H9 (cell line): ENCODE measurements at regions not wholly inside any gene's neighbourhood (a gene's known extent, or its start where the extent isn't known, plus 50 kb on each side); places are given as distances from the start of the nearest gene placed in this dataset.

Source experiments
- DNase-seq: peaks from one replicate; pipeline ENCODE4 v3.0.0-alpha.2; 2017
- H2AFZ ChIP-seq: one replicate; pipeline ENCODE4 v1.6.1; 2013; ENCODE audit warnings: mild to moderate bottlenecking, low read length, control low read depth, moderate library complexity
- H2AK5ac ChIP-seq: 2 replicates; pipeline ENCODE4 v1.6.1; 2013; ENCODE audit warnings: low read length, control low read depth, mixed read lengths; ENCODE audit not compliant: insufficient read length
- H2BK120ac ChIP-seq: one replicate; pipeline ENCODE4 v1.6.1; 2013; ENCODE audit warnings: low read depth, mild to moderate bottlenecking, low read length, control low read depth, inconsistent platforms; ENCODE audit not compliant: poor library complexity, severe bottlenecking
- H2BK12ac ChIP-seq: 2 replicates; pipeline ENCODE4 v1.6.1; 2013; ENCODE audit warnings: low read length, control low read depth, mixed read lengths, low read depth; ENCODE audit not compliant: insufficient read length
- H2BK15ac ChIP-seq: 2 replicates; pipeline ENCODE4 v1.6.1; 2013; ENCODE audit warnings: low read depth, low read length, control low read depth
- H2BK20ac ChIP-seq: one replicate; pipeline ENCODE4 v1.6.1; 2013; ENCODE audit warnings: low read depth, mild to moderate bottlenecking, low read length, control low read depth, inconsistent platforms; ENCODE audit not compliant: poor library complexity, severe bottlenecking
- H2BK5ac ChIP-seq: 2 replicates; pipeline ENCODE4 v1.6.1; 2013; ENCODE audit warnings: low read length, control low read depth, mixed read lengths; ENCODE audit not compliant: insufficient read length
- H3K14ac ChIP-seq: 2 replicates; pipeline ENCODE4 v1.6.1; 2013; ENCODE audit warnings: low read length, control low read depth; ENCODE audit not compliant: insufficient read depth
- H3K18ac ChIP-seq: 2 replicates; pipeline ENCODE4 v1.6.1; 2013; ENCODE audit warnings: low read depth, mild to moderate bottlenecking, mixed read lengths, low read length, control low read depth; ENCODE audit not compliant: insufficient read length
- H3K23ac ChIP-seq: 2 replicates; pipeline ENCODE4 v1.6.1; 2013; ENCODE audit warnings: low read length, control low read depth, mixed read lengths, low read depth; ENCODE audit not compliant: insufficient read length
- H3K23me2 ChIP-seq: 2 replicates; pipeline ENCODE4 v1.6.1; 2013; ENCODE audit warnings: low read depth, mild to moderate bottlenecking, mixed read lengths, low read length, control low read depth; ENCODE audit not compliant: insufficient read length, poor library complexity, severe bottlenecking
- H3K27ac ChIP-seq: 2 replicates; pipeline ENCODE4 v1.5.1; 2013; ENCODE audit warnings: low read length, control low read depth, mixed read lengths, low read depth; ENCODE audit not compliant: insufficient read length
- H3K27me3 ChIP-seq: 2 replicates; pipeline ENCODE4 v1.6.1; 2013; ENCODE audit warnings: low read length, control low read depth, inconsistent platforms; ENCODE audit not compliant: insufficient read depth
- H3K4ac ChIP-seq: 2 replicates; pipeline ENCODE4 v1.6.1; 2013; ENCODE audit warnings: low read depth, mild to moderate bottlenecking, control low read depth, inconsistent platforms, low read length, moderate library complexity
- H3K4me1 ChIP-seq: 2 replicates; pipeline ENCODE4 v1.6.1; 2013; ENCODE audit warnings: low read length, control low read depth, inconsistent platforms; ENCODE audit not compliant: insufficient read depth
- H3K4me2 ChIP-seq: 2 replicates; pipeline ENCODE4 v1.6.1; 2013; ENCODE audit warnings: low read length, control low read depth, mixed read lengths; ENCODE audit not compliant: insufficient read length, insufficient read depth
- H3K56ac ChIP-seq: 2 replicates; pipeline ENCODE4 v1.6.1; 2013; ENCODE audit warnings: low read depth, mild to moderate bottlenecking, mixed read lengths, low read length, control low read depth; ENCODE audit not compliant: insufficient read length
- H3K79me1 ChIP-seq: 2 replicates; pipeline ENCODE4 v1.6.1; 2013; ENCODE audit warnings: low read depth, mild to moderate bottlenecking, moderate library complexity, low read length, control low read depth, inconsistent platforms; ENCODE audit not compliant: insufficient read depth, poor library complexity, severe bottlenecking
- H3K79me2 ChIP-seq: 2 replicates; pipeline ENCODE4 v1.6.1; 2013; ENCODE audit warnings: low read length, control low read depth, inconsistent platforms; ENCODE audit not compliant: insufficient read depth
- H3K9ac ChIP-seq: 2 replicates; pipeline ENCODE4 v1.6.1; 2013; ENCODE audit warnings: low read length, control low read depth, mixed read lengths; ENCODE audit not compliant: insufficient read length; ENCODE audit errors: extremely low read depth
- H3K9me3 ChIP-seq: one replicate; pipeline ENCODE4 v1.6.1; 2013; ENCODE audit warnings: low read depth, low read length, inconsistent platforms; ENCODE audit not compliant: control insufficient read depth
- H3T11ph ChIP-seq: one replicate; pipeline ENCODE4 v1.6.1; 2013; ENCODE audit warnings: mild to moderate bottlenecking, low read length, control low read depth, inconsistent platforms
- H4K20me1 ChIP-seq: one replicate; pipeline ENCODE4 v1.6.1; 2013; ENCODE audit not compliant: control insufficient read depth, insufficient read length, insufficient read depth
- H4K5ac ChIP-seq: 2 replicates; pipeline ENCODE4 v1.6.1; 2013; ENCODE audit warnings: low read depth, mild to moderate bottlenecking, mixed read lengths, low read length, control low read depth; ENCODE audit not compliant: insufficient read length
- H4K8ac ChIP-seq: replicated peaks from 2 replicates; pipeline ENCODE4 v1.6.1; 2013; ENCODE audit warnings: low read length, control low read depth, mixed read lengths, low read depth; ENCODE audit not compliant: insufficient read length
- H4K91ac ChIP-seq: 2 replicates; pipeline ENCODE4 v1.6.1; 2013; ENCODE audit warnings: low read depth, mild to moderate bottlenecking, moderate library complexity, mixed read lengths, low read length, control low read depth; ENCODE audit not compliant: insufficient read length
- H3K27ac Mint-ChIP-seq, 3 experiments: 2 replicates in 2 of 3; 3 replicates in 1 of 3; pipeline ENCODE4 v1.8.0; 2020 to 2021; ENCODE audit warnings: mixed read lengths in 3 of 3, mild to moderate bottlenecking in 1 of 3, moderate library complexity in 1 of 3
- H3K27me3 Mint-ChIP-seq: 2 replicates; pipeline ENCODE4 v1.8.0; 2021; ENCODE audit warnings: low read depth, mild to moderate bottlenecking, moderate library complexity, mixed read lengths
- H3K36me3 Mint-ChIP-seq, 3 experiments: 2 replicates in 2 of 3; 3 replicates in 1 of 3; pipeline ENCODE4 v1.8.0; 2020 to 2021; ENCODE audit warnings: low read depth in 3 of 3, mixed read lengths in 3 of 3; ENCODE audit not compliant: insufficient read depth in 1 of 3
- H3K4me1 Mint-ChIP-seq, 2 experiments: 2 replicates each; pipeline ENCODE4 v1.8.0; 2020; ENCODE audit warnings: mixed read lengths in 2 of 2
- H3K4me3 Mint-ChIP-seq, 2 experiments: 2 replicates in 1 of 2; 3 replicates in 1 of 2; pipeline ENCODE4 v1.8.0; 2020 to 2021; ENCODE audit warnings: mild to moderate bottlenecking in 2 of 2, mixed read lengths in 2 of 2, moderate library complexity in 1 of 2
- H3K9me3 Mint-ChIP-seq, 2 experiments: 2 replicates in 1 of 2; 3 replicates in 1 of 2; pipeline ENCODE4 v1.8.0; 2020; ENCODE audit warnings: mild to moderate bottlenecking in 2 of 2, mixed read lengths in 2 of 2, moderate library complexity in 1 of 2
- WGBS: extraction: QIAGEN DNeasy Blood & Tissue Kit; methylation state at CpG from one replicate; pipeline ENCODE4 v1.1.7; 2013; ENCODE audit warnings: missing lambda C conversion rate, low lambda C conversion rate, mixed read lengths; ENCODE audit not compliant: insufficient read length; ENCODE audit errors: extremely low coverage; 5-methylcytosine and 5-hydroxymethylcytosine counted together
- TF ChIP-seq, protein P1 (sequence below): fragments of 200-600 bp; sonication (generic); conservative IDR thresholded peaks from 3 replicates; pipeline ENCODE4 v1.8.0; 2021; ENCODE audit warnings: antibody characterized with exemption, mild to moderate bottlenecking

DNA sequence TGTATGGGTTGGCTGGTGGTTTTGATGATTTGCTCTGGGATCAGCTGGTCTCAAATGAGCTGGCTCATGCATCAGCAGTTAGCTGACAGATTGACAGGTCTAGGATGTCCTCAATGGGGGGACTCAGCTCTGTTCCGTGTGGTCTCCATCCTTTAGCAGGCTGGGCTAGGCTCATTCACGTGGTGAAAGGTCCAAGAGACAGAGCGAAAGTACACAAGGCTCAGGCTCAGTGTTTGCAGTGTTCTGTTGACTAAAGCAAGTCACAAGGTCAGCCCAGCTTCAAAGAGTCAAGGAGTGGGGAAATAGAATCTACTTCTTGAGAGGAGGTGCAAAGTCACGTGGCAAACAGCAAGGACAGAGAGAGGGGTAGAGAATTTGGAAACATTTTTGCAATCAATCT lies 126.5 kb upstream of the CMC1 start:
- peaks cover 2 to 6% (median 4%) of the 10 kb centered on the region in 3 experiments; a peak in 6 of 7 replicates for H3K36me3 Mint-ChIP-seq
- no CpG with 5 or more reads among the region's 4 CpGs for WGBS

More for the DNA sequence above, 126.5 kb upstream of the CMC1 start:
- H3K18ac ChIP-seq: no peak overlapping the region
- H3K9me3 ChIP-seq: peaks cover 8% of the 10 kb centered on the region
- Mint-ChIP-seq H3K9me3 (peaks cover 9 to 10% of the 10 kb centered on the region in 2 experiments), H3K4me1 (peaks cover 16 to 20% of the 10 kb centered on the region in 2 experiments), H3K27ac (peak overlapping the region in 1 of 3 experiments; percentile 18; a peak in 1 of 7 replicates), H3K27me3 (no peaks in the 10 kb centered on the region), H3K4me3 (no peak overlapping the region)
- H2BK5ac ChIP-seq: no peak overlapping the region
- no peak overlapping the region for H4K8ac ChIP-seq
- TF ChIP-seq, protein P1, sequence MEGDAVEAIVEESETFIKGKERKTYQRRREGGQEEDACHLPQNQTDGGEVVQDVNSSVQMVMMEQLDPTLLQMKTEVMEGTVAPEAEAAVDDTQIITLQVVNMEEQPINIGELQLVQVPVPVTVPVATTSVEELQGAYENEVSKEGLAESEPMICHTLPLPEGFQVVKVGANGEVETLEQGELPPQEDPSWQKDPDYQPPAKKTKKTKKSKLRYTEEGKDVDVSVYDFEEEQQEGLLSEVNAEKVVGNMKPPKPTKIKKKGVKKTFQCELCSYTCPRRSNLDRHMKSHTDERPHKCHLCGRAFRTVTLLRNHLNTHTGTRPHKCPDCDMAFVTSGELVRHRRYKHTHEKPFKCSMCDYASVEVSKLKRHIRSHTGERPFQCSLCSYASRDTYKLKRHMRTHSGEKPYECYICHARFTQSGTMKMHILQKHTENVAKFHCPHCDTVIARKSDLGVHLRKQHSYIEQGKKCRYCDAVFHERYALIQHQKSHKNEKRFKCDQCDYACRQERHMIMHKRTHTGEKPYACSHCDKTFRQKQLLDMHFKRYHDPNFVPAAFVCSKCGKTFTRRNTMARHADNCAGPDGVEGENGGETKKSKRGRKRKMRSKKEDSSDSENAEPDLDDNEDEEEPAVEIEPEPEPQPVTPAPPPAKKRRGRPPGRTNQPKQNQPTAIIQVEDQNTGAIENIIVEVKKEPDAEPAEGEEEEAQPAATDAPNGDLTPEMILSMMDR: no peak
- no peak overlapping the region for H2BK12ac ChIP-seq
- no peak overlapping the region for H3K27ac ChIP-seq
- H3K4me2 ChIP-seq: no peak overlapping the region
- H2BK20ac ChIP-seq: no peak overlapping the region
- H3K4ac ChIP-seq: no peak overlapping the region
- H2BK120ac ChIP-seq: no peak overlapping the region
- H3K23me2 ChIP-seq: no peaks in the 10 kb centered on the region
- no peak overlapping the region for H2AFZ ChIP-seq
- H4K20me1 ChIP-seq: no peaks in the 10 kb centered on the region
- H3T11ph ChIP-seq: no peak overlapping the region
- no peak overlapping the region for H2AK5ac ChIP-seq
- H3K79me2 ChIP-seq: no peaks in the 10 kb centered on the region
- no peak overlapping the region for H3K14ac ChIP-seq
- no peak overlapping the region for H3K23ac ChIP-seq
- no peak overlapping the region for H3K56ac ChIP-seq
- H3K79me1 ChIP-seq: no peaks in the 10 kb centered on the region
- no peak for DNase-seq
- H4K91ac ChIP-seq: no peak overlapping the region
- no peaks in the 10 kb centered on the region for H3K27me3 ChIP-seq
- no peak overlapping the region for H3K9ac ChIP-seq
- H2BK15ac ChIP-seq: no peak overlapping the region
- peaks cover 6% of the 10 kb centered on the region; the same call in 1 of the 2 replicates for H3K4me1 ChIP-seq
- no peak overlapping the region for H4K5ac ChIP-seq
